H1 (cell line): ENCODE measurements at regions not wholly inside any gene's neighbourhood (a gene's known extent, or its start where the extent isn't known, plus 50 kb on each side); places are given as distances from the start of the nearest gene placed in this dataset.

ENCODE experiments used
- CTCF ChIA-PET: fragments of 300-600 bp; sonication (Branson Sonifier 250); formaldehyde crosslinking; loops from one replicate; lab custom pipeline; 2021; ENCODE audit not compliant: partially characterized antibody; lab: Charles Lee
- POLR2A ChIA-PET: fragments of 300-600 bp; sonication (Branson Sonifier 250); formaldehyde crosslinking; loops from one replicate; lab custom pipeline; 2021; ENCODE audit warnings: inconsistent platforms; ENCODE audit not compliant: partially characterized antibody; lab: Charles Lee
- DNase-seq, 2 experiments: peaks; one replicate each; pipeline versions ENCODE4 v3.0.0 to v3.0.0-alpha.2; 2010 to 2022; ENCODE audit warnings: low spot score in 2 of 2, low read depth in 1 of 2, mixed read lengths in 1 of 2
- FAIRE-seq: peaks from 2 replicates; lab custom pipeline; 2011; peaks lifted over from hg19 to GRCh38; lab: Jason Lieb, UNC
- H2AFZ ChIP-seq: 2 replicates; pipeline ENCODE4 v1.8.1; 2012; ENCODE audit warnings: low read length, inconsistent platforms
- H2AK5ac ChIP-seq: 2 replicates; pipeline ENCODE4 v1.6.1; 2013; ENCODE audit warnings: low read depth, low read length
- H2BK120ac ChIP-seq: replicated peaks from 2 replicates; pipeline ENCODE3; 2013; ENCODE audit warnings: low read depth, low read length, inconsistent platforms
- H2BK12ac ChIP-seq: 2 replicates; pipeline ENCODE4 v1.6.1; 2013; ENCODE audit warnings: low read depth, low read length
- H2BK15ac ChIP-seq: 2 replicates; pipeline ENCODE4 v1.6.1; 2013; ENCODE audit warnings: low read length
- H2BK20ac ChIP-seq: 2 replicates; pipeline ENCODE4 v1.6.1; 2013; ENCODE audit warnings: low read length
- H2BK5ac ChIP-seq: 2 replicates; pipeline ENCODE4 v1.6.1; 2013; ENCODE audit warnings: low read depth, low read length
- H3K14ac ChIP-seq: 2 replicates; pipeline ENCODE4 v1.6.1; 2013; ENCODE audit warnings: inconsistent platforms; ENCODE audit not compliant: insufficient read length
- H3K18ac ChIP-seq: 2 replicates; pipeline ENCODE4 v1.6.1; 2013; ENCODE audit warnings: low read length; ENCODE audit errors: extremely low read depth
- H3K23ac ChIP-seq: 2 replicates; pipeline ENCODE4 v1.6.1; 2013; ENCODE audit warnings: inconsistent platforms; ENCODE audit not compliant: insufficient read length
- H3K23me2 ChIP-seq: 2 replicates; pipeline ENCODE4 v1.6.1; 2013; ENCODE audit warnings: low read depth, low read length
- H3K27ac ChIP-seq: 2 replicates; pipeline ENCODE4 v1.6.1; 2011; ENCODE audit warnings: low read depth, low read length, inconsistent platforms
- H3K27me3 ChIP-seq, 4 experiments: replicated peaks in 1 of 4; 1 replicate in 1 of 4; 2 replicates in 3 of 4; pipeline versions ENCODE4 v1.6.1 to v1.8.1; 2011 to 2013; ENCODE audit warnings: low read length in 3 of 4, mild to moderate bottlenecking in 3 of 4, inconsistent platforms in 2 of 4, mixed read lengths in 2 of 4, moderate library complexity in 1 of 4; ENCODE audit not compliant: control insufficient read depth in 3 of 4, insufficient read depth in 3 of 4; ENCODE audit errors: extremely low read depth in 1 of 4
- H3K36me3 ChIP-seq, 4 experiments: 2 replicates each; pipeline versions ENCODE4 v1.6.1 to v1.8.1; 2011 to 2013; ENCODE audit warnings: mild to moderate bottlenecking in 4 of 4, low read length in 3 of 4, moderate library complexity in 2 of 4, control low read depth in 1 of 4, inconsistent platforms in 1 of 4; ENCODE audit not compliant: insufficient read depth in 4 of 4, control insufficient read depth in 2 of 4
- H3K4ac ChIP-seq: replicated peaks from 2 replicates; pipeline ENCODE3; 2013; ENCODE audit warnings: low read length, low read depth, mixed read lengths, inconsistent platforms; ENCODE audit not compliant: insufficient read length
- H3K4me1 ChIP-seq, 4 experiments: replicated peaks in 1 of 4; 1 replicate in 1 of 4; 2 replicates in 3 of 4; pipeline versions ENCODE4 v1.6.1 to v1.8.1; 2011 to 2013; ENCODE audit warnings: low read length in 3 of 4, inconsistent platforms in 2 of 4, mixed read lengths in 1 of 4; ENCODE audit not compliant: insufficient read depth in 4 of 4, control insufficient read depth in 3 of 4
- H3K4me2 ChIP-seq, 2 experiments: 2 replicates each; pipeline versions ENCODE4 v1.6.1 to v1.8.1; 2011 to 2013; ENCODE audit warnings: low read depth in 2 of 2, low read length in 2 of 2, control low read depth in 1 of 2, inconsistent platforms in 1 of 2, mild to moderate bottlenecking in 1 of 2; ENCODE audit not compliant: insufficient read depth in 1 of 2
- H3K4me3 ChIP-seq, 4 experiments: fragments of 200-600, 300-600 bp in 1 of 4; sonication (generic), shearing (Covaris generic), sonication (Bioruptor Twin) in 1 of 4; 2 replicates each; pipeline versions ENCODE4 v1.5.1 to v1.8.1; 2011 to 2016; ENCODE audit warnings: low read length in 4 of 4, low read depth in 3 of 4, control low read depth in 2 of 4, inconsistent platforms in 2 of 4, mild to moderate bottlenecking in 2 of 4, mixed read lengths in 1 of 4, moderate library complexity in 1 of 4; ENCODE audit not compliant: insufficient read depth in 2 of 4; ENCODE audit errors: extremely low read depth in 1 of 4
- H3K56ac ChIP-seq: replicated peaks from 2 replicates; pipeline ENCODE3; 2013; ENCODE audit warnings: low read depth, mild to moderate bottlenecking, mixed read lengths, low read length, inconsistent platforms; ENCODE audit not compliant: insufficient read length
- H3K79me1 ChIP-seq: 2 replicates; pipeline ENCODE4 v1.6.1; 2013; ENCODE audit warnings: low read depth, low read length, control low read depth
- H3K79me2 ChIP-seq, 2 experiments: 2 replicates each; pipeline versions ENCODE4 v1.6.1 to v1.8.1; 2012 to 2013; ENCODE audit warnings: low read length in 2 of 2, mild to moderate bottlenecking in 2 of 2, inconsistent platforms in 1 of 2; ENCODE audit not compliant: insufficient read depth in 2 of 2, control insufficient read depth in 1 of 2
- H3K9ac ChIP-seq, 4 experiments: replicated peaks in 1 of 4; 1 replicate in 1 of 4; 2 replicates in 3 of 4; pipeline versions ENCODE4 v1.6.1 to v1.8.1; 2011 to 2013; ENCODE audit warnings: low read depth in 3 of 4, low read length in 3 of 4, control low read depth in 2 of 4, mild to moderate bottlenecking in 2 of 4, moderate library complexity in 2 of 4, inconsistent platforms in 1 of 4; ENCODE audit errors: extremely low read depth in 1 of 4
- H3K9me3 ChIP-seq, 2 experiments: 2 replicates each; pipeline versions ENCODE4 v1.6.1 to v1.8.1; 2012 to 2013; ENCODE audit warnings: mild to moderate bottlenecking in 2 of 2, moderate library complexity in 2 of 2, control low read depth in 1 of 2, inconsistent platforms in 1 of 2, low read depth in 1 of 2, low read length in 1 of 2, mixed read lengths in 1 of 2; ENCODE audit not compliant: insufficient read depth in 2 of 2
- H4K20me1 ChIP-seq, 2 experiments: replicated peaks in 1 of 2; 2 replicates each; pipeline versions ENCODE3 to v1.8.1; 2011 to 2013; ENCODE audit warnings: inconsistent platforms in 2 of 2, low read length in 2 of 2, mild to moderate bottlenecking in 1 of 2; ENCODE audit not compliant: insufficient read depth in 2 of 2, control insufficient read depth in 1 of 2
- H4K5ac ChIP-seq: 2 replicates; pipeline ENCODE4 v1.6.1; 2013; ENCODE audit warnings: low read length, low read depth, mixed read lengths, inconsistent platforms; ENCODE audit not compliant: insufficient read length
- H4K8ac ChIP-seq: 2 replicates; pipeline ENCODE4 v1.8.0; 2013; ENCODE audit warnings: mild to moderate bottlenecking, moderate library complexity, low read length, inconsistent platforms; ENCODE audit not compliant: insufficient read depth; ENCODE audit errors: extremely low read depth
- H4K91ac ChIP-seq: replicated peaks from 2 replicates; pipeline ENCODE3; 2013; ENCODE audit warnings: low read length, mixed read lengths, inconsistent platforms; ENCODE audit not compliant: insufficient read length
- CEBPB ChIP-seq: IDR thresholded peaks from 2 replicates; pipeline ENCODE4 v1.6.1; 2012; ENCODE audit warnings: low read depth, low read length
- CHD2 ChIP-seq: IDR thresholded peaks from 2 replicates; pipeline ENCODE4 v1.6.1; 2012; ENCODE audit warnings: low read length, improper control_type of control experiment
- EGR1 ChIP-seq: IDR thresholded peaks from 2 replicates; pipeline ENCODE4 v1.6.1; 2011; ENCODE audit warnings: low read depth, low read length, borderline replicate concordance
- GTF2F1 ChIP-seq: IDR thresholded peaks from 2 replicates; pipeline ENCODE4 v1.6.1; 2012; ENCODE audit warnings: low read depth, low read length, improper control_type of control experiment, borderline replicate concordance
- NANOG ChIP-seq: IDR thresholded peaks from 2 replicates; pipeline ENCODE4 v1.6.1; 2011; ENCODE audit warnings: low read length, low read depth, mild to moderate bottlenecking, inconsistent platforms; ENCODE audit not compliant: insufficient read depth, poor library complexity, severe bottlenecking
- NRF1 ChIP-seq: IDR thresholded peaks from 2 replicates; pipeline ENCODE4 v1.6.1; 2011; ENCODE audit warnings: mild to moderate bottlenecking, low read depth, low read length, improper control_type of control experiment
- PHF8 ChIP-seq: fragments of 200-600 bp; sonication (generic); conservative IDR thresholded peaks from 2 replicates; pipeline ENCODE4 v1.7.1; 2012; ENCODE audit warnings: low read depth, mild to moderate bottlenecking, inconsistent platforms, low read length, moderate library complexity
- RFX5 ChIP-seq: IDR thresholded peaks from 2 replicates; pipeline ENCODE4 v1.6.1; 2011; ENCODE audit warnings: low read depth, low read length, improper control_type of control experiment, borderline replicate concordance
- SAP30 ChIP-seq: fragments of 300-600 bp; sonication (generic); IDR thresholded peaks from 2 replicates; pipeline ENCODE4 v1.7.1; 2012; ENCODE audit warnings: low read length, moderate library complexity, mild to moderate bottlenecking, inconsistent platforms; ENCODE audit not compliant: insufficient read depth, insufficient replicate concordance
- SIRT6 ChIP-seq: IDR thresholded peaks from one replicate; pipeline ENCODE4 v1.7.1; 2012; ENCODE audit warnings: low read length, inconsistent platforms
- TAF1 ChIP-seq: IDR thresholded peaks from 2 replicates; pipeline ENCODE4 v1.6.1; 2011; ENCODE audit warnings: mild to moderate bottlenecking, low read depth, low read length
- YY1 ChIP-seq: IDR thresholded peaks from 2 replicates; pipeline ENCODE4 v1.6.1; 2011; ENCODE audit warnings: low read depth, mild to moderate bottlenecking, low read length
- WGBS, 2 experiments: shearing (Covaris generic) in 1 of 2; methylation state at CpG; one replicate each; pipeline versions ENCODE4 v1.1.6 to v1.1.7; 2013 to 2015; ENCODE audit warnings: low lambda C conversion rate in 2 of 2, mixed read lengths in 2 of 2, inconsistent platforms in 1 of 2, low coverage in 1 of 2, missing lambda C conversion rate in 1 of 2; ENCODE audit not compliant: insufficient replicate concordance in 2 of 2, insufficient coverage in 1 of 2, insufficient read length in 1 of 2; ENCODE audit errors: extremely low coverage in 1 of 2, missing lambda C conversion rate in 1 of 2; 5-methylcytosine and 5-hydroxymethylcytosine counted together
- TF ChIP-seq, protein P1 (sequence below): IDR thresholded peaks from 2 replicates; pipeline ENCODE4 v1.6.1; 2012; ENCODE audit warnings: inconsistent platforms

DNA sequence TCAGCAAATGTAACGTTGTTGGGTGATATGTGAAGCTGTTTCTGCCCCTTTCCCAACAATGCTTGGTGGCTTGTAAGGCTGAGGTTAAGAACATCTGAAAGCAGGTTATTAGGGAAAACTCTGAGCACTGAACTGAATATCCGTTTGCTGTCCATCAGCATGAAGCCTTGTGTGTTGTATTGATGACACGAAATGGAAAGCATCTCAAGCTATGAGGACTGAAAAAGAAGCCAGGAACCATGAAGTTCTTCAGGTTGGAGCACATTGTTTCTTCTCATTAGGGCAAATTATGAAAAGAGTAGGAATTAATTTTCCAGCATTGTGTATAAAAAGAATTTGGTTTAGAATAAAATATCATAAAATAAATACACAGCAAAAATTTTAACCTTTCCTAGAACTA lies 106.8 kb downstream of the IZUMO3 start:
- peak overlapping the region; percentile 89; the same call in 1 of the 2 replicates for H2BK20ac ChIP-seq
- 91% methylated on average over 3 of the region's 3 CpGs; no CpG with 5 or more reads in 1 of the 2 experiments for WGBS, 2 experiments
- no peak overlapping the region for H3K56ac ChIP-seq
- H3K18ac ChIP-seq, result no peak overlapping the region
- DNase-seq, result no peak
- no peak overlapping the region for H4K91ac ChIP-seq
- H3K14ac ChIP-seq, result no peak overlapping the region
- no peaks in the 10 kb centered on the region for H3K9me3 ChIP-seq
- H3K4me3 ChIP-seq, result no peak overlapping the region
- H3K27me3 ChIP-seq, result no peaks in the 10 kb centered on the region
- H3K4me1 ChIP-seq, result peaks cover 0 to 3% (median 0%) of the 10 kb centered on the region in 4 experiments; a peak in 1 of 7 replicates
- no peak overlapping the region for H2BK5ac ChIP-seq
- H2BK15ac ChIP-seq, result no peak overlapping the region
- H3K4ac ChIP-seq, result no peak overlapping the region
- H4K20me1 ChIP-seq, result no peaks in the 10 kb centered on the region
- H3K4me2 ChIP-seq, result no peak overlapping the region
- TF ChIP-seq CEBPB, result no peak
- no peak for TF ChIP-seq YY1
- no peak for TF ChIP-seq RFX5
- TF ChIP-seq GTF2F1, result no peak
- no peak for TF ChIP-seq NANOG
- no peak for TF ChIP-seq PHF8
- TF ChIP-seq SIRT6, result no peak
- no peak for TF ChIP-seq NRF1
- TF ChIP-seq TAF1, result no peak
- no peak for TF ChIP-seq SAP30
- TF ChIP-seq, protein P1, sequence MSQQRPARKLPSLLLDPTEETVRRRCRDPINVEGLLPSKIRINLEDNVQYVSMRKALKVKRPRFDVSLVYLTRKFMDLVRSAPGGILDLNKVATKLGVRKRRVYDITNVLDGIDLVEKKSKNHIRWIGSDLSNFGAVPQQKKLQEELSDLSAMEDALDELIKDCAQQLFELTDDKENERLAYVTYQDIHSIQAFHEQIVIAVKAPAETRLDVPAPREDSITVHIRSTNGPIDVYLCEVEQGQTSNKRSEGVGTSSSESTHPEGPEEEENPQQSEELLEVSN, result no peak
- TF ChIP-seq EGR1, result no peak
- no peak for TF ChIP-seq CHD2
- no peak overlapping the region for H2BK120ac ChIP-seq
- POLR2A ChIA-PET, result no interaction called here
- no peak overlapping the region for H4K8ac ChIP-seq
- no peaks in the 10 kb centered on the region for H3K23me2 ChIP-seq
- peak overlapping the region; percentile 52 for H2BK12ac ChIP-seq
- no peak overlapping the region for H3K9ac ChIP-seq
- FAIRE-seq, result no peak
- no peak overlapping the region for H3K23ac ChIP-seq
- peak overlapping the region; percentile 64; the same call in 1 of the 2 replicates for H2AFZ ChIP-seq
- H3K27ac ChIP-seq, result no peak overlapping the region
- H3K36me3 ChIP-seq, result no peaks in the 10 kb centered on the region
- H4K5ac ChIP-seq, result no peak overlapping the region
- no peak overlapping the region for H2AK5ac ChIP-seq
- no peaks in the 10 kb centered on the region for H3K79me1 ChIP-seq
- CTCF ChIA-PET, result interaction anchor here (0.7 to 1.1 kb wide), 2 partner anchors 9 to 19 kb away, joined by 3 read pairs; no protein-coding TSS in a partner anchor
- no peaks in the 10 kb centered on the region for H3K79me2 ChIP-seq
